ENCODE measurements at regions not wholly inside any gene's neighbourhood (a gene's known extent, or its start where the extent isn't known, plus 50 kb on each side); places are given as distances from the start of the nearest gene placed in this dataset.

DNA sequence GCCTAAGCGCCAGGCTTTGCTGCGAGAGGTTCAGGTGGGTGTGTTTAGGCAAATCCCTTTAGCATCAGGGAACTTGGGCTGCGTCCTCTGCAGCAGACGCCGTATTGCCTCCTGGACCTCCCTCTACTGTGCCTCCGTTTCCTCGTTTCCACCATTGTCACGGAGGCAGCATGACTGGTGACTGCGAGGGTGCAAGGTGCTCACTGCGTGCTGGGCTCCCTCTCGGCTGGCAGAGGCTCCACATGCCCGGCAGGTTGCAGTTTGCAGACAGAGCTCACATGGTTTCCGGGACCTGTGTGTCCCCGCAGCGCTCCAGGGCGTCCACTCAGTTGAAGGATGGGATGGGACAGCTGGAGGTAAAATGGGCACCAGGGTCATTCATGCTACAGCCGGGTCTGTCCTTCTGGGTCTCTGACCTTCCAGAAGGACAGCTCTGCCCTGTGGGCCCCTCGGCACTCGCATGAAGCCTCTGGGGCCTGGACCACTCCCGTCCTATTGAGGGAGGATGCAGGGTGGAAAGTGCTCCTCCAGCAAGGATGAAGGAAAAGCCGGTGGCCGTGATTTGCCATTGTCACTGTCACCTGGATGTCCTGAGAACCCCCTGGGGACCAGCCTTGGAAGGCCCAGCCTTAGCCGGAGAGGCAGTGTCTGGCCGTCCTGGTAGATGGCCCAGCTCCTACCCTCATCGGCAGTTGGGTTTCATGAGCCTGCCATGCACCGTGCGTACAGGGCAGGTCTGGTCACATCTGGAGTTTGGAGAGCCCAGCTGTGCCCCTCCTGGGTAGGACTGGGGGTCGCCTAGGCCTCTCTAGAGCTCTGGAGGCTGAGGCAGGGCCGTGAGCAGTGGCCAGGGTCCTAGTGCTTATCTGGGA, 146.5 kb downstream of the KIF26A start:
- 82 to 87% (median 86%) methylated on average over 16 to 29 of the region's 29 CpGs for WGBS, 4 donors
- DNase-seq, result peak in 1 of 7 donors; percentile 4
- Histone ChIP-seq H3K4me3 (no peak overlapping the region), H3K36me3 (replicated peaks in 1 of 2) (no peaks in the 10 kb centered on the region), H3K9me3 (replicated peaks in 1 of 3) (no peaks in the 10 kb centered on the region), H3K27me3 (no peaks in the 10 kb centered on the region), H3K4me1 (replicated peaks in 1 of 2) (no peaks in the 10 kb centered on the region), H3K27ac (no peak overlapping the region)
- intact Hi-C loops (cut with DNase I), result no loop called here
- TF ChIP-seq POLR2A (IDR thresholded peaks at IDR 0.05), result no peak
- TF ChIP-seq, protein P1, sequence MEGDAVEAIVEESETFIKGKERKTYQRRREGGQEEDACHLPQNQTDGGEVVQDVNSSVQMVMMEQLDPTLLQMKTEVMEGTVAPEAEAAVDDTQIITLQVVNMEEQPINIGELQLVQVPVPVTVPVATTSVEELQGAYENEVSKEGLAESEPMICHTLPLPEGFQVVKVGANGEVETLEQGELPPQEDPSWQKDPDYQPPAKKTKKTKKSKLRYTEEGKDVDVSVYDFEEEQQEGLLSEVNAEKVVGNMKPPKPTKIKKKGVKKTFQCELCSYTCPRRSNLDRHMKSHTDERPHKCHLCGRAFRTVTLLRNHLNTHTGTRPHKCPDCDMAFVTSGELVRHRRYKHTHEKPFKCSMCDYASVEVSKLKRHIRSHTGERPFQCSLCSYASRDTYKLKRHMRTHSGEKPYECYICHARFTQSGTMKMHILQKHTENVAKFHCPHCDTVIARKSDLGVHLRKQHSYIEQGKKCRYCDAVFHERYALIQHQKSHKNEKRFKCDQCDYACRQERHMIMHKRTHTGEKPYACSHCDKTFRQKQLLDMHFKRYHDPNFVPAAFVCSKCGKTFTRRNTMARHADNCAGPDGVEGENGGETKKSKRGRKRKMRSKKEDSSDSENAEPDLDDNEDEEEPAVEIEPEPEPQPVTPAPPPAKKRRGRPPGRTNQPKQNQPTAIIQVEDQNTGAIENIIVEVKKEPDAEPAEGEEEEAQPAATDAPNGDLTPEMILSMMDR (IDR thresholded peaks at IDR 0.05), result no peak

DNA sequence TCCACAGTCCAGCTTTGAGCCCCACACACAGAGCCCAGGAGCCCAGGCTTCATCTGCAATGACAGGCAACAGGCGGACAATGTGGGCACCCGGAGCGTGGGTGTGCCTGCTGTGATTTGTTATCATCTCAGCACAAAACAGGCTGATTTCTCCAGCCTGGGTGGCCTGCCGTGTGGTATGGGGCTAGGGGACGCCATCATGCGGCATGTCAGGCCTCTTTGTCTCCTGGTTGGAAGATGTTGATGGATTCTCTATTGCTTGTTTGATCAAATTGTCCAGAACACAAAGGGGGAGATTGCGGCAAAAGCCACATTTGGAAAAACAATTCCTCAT, 147.1 kb downstream of the KIF26A start:
- Histone ChIP-seq H3K27me3 (no peaks in the 10 kb centered on the region), H3K9me3 (replicated peaks in 1 of 3) (no peaks in the 10 kb centered on the region), H3K4me1 (replicated peaks in 1 of 2) (no peaks in the 10 kb centered on the region), H3K27ac (no peak overlapping the region), H3K4me3 (no peak overlapping the region), H3K36me3 (replicated peaks in 1 of 2) (no peaks in the 10 kb centered on the region)
- DNase-seq, result peak in 1 of 7 donors; percentile 6
- no peak for TF ChIP-seq POLR2A (IDR thresholded peaks at IDR 0.05)
- TF ChIP-seq, protein P1 (IDR thresholded peaks at IDR 0.05), result no peak
- intact Hi-C loops (cut with DNase I), result no loop called here
- WGBS, 4 donors, result 71 to 89% (median 79%) methylated on average over 6 to 7 of the region's 7 CpGs

DNA sequence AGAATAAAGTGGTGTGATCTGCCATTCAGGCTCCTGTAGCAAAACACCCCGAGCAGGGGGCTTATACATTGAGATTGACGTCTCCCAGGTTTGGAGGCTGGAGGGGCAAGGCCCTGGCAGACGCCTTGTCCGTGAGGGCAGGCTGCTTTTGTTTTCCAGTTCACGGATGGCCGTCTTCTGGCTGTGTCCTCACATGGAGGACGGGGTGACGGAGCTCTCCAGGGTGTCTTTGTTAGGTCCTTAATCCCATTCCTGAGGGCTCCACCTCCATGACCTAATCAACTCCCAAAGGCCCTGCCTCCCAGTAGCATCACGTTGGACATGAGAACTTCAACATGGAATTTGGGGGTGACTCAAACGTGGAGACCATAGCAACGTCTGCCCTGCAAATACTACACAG, 147.7 kb downstream of the KIF26A start:
- Histone ChIP-seq H3K27ac (no peak overlapping the region), H3K9me3 (replicated peaks in 1 of 3) (no peaks in the 10 kb centered on the region), H3K27me3 (no peaks in the 10 kb centered on the region), H3K4me1 (replicated peaks in 1 of 2) (no peaks in the 10 kb centered on the region), H3K36me3 (replicated peaks in 1 of 2) (no peaks in the 10 kb centered on the region), H3K4me3 (no peak overlapping the region)
- DNase-seq, result no peak
- no peak for TF ChIP-seq POLR2A (IDR thresholded peaks at IDR 0.05)
- TF ChIP-seq, protein P1 (IDR thresholded peaks at IDR 0.05), result no peak
- intact Hi-C loops (cut with DNase I), result no loop called here
- 78 to 88% (median 85%) methylated on average over 6 to 11 of the region's 11 CpGs for WGBS, 4 donors

DNA sequence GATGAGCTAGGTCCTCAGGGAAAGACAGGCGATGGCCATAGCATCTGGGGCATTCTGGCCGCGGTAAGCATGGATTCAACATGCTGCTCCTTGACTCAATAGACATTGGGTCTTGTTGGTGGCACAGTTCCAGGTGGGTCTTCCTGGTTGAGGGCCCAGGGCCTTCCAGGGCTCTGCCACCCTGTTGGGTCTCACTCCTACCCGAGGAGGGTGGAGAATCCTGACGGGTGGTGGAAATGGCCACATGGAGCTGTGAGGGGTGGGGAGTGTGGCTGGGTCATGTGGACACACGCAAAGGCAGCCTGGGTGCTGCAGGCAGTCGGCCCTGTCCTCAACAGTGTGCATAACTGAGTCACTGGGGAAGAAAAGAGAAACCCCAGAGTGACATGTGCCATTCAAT, 148.1 kb downstream of the KIF26A start:
- 81 to 94% (median 87%) methylated on average over 6 to 7 of the region's 7 CpGs for WGBS, 4 donors
- TF ChIP-seq, protein P1 (IDR thresholded peaks at IDR 0.05), result no peak
- TF ChIP-seq POLR2A (IDR thresholded peaks at IDR 0.05), result no peak
- DNase-seq, result peak in 1 of 7 donors; percentile 5
- intact Hi-C loops (cut with DNase I), result no loop called here
- no peak overlapping the region for H3K27ac ChIP-seq
- no peak overlapping the region for H3K4me3 ChIP-seq
- no peaks in the 10 kb centered on the region for H3K36me3 ChIP-seq (replicated peaks in 1 of 2)
- no peaks in the 10 kb centered on the region for H3K27me3 ChIP-seq
- no peaks in the 10 kb centered on the region for H3K9me3 ChIP-seq (replicated peaks in 1 of 3)
- no peaks in the 10 kb centered on the region for H3K4me1 ChIP-seq (replicated peaks in 1 of 2)

Data from adrenal gland (tissue), 9 donors.